Hepatocyte (in vitro differentiated cells): ENCODE measurements at regions not wholly inside any gene's neighbourhood (a gene's known extent, or its start where the extent isn't known, plus 50 kb on each side); places are given as distances from the start of the nearest gene placed in this dataset.

Source experiments
- CTCF ChIP-seq: fragments of 200-600 bp; sonication (generic); IDR thresholded peaks from 2 replicates; pipeline ENCODE4 v1.5.1; 2016; ENCODE audit warnings: antibody characterized with exemption, mild to moderate bottlenecking; ENCODE audit not compliant: poor library complexity
- EZH2 ChIP-seq: fragments of 200-600 bp; sonication (generic); IDR thresholded peaks from 2 replicates; pipeline ENCODE4 v1.6.1; 2016; ENCODE audit warnings: antibody characterized with exemption, mild to moderate bottlenecking, borderline replicate concordance
- EZH2phosphoT487 ChIP-seq: fragments of 200-600 bp; sonication (generic); IDR thresholded peaks from one replicate; pipeline ENCODE4 v1.6.1; 2018; ENCODE audit warnings: antibody characterized with exemption, mild to moderate bottlenecking, low read depth, moderate library complexity; ENCODE audit not compliant: unreplicated experiment, severe bottlenecking

DNA sequence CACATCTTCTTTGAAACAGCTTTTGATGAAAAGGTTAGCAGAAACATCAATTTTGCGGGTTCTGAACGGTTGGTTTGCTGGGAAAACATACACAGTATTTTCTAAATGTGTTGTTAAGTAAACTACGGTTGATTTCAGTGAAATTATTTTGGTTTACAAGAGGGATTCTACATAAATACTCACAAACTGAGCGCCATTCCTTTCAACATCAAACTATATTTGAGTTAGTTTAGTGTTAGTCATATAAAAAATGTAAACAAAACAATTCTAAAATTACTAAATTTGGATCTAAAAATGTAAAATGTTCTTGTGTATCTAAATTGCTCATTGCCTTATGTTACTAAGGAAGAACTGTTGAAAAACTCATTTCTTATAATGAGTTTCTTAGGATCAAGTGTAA is 425.6 kb downstream of the PCDH18 start:
- TF ChIP-seq EZH2 (no peak), CTCF (no peak), EZH2phosphoT487 (no peak)
